ENCODE measurements at regions not wholly inside any gene's neighbourhood (a gene's known extent, or its start where the extent isn't known, plus 50 kb on each side); places are given as distances from the start of the nearest gene placed in this dataset.

DNA sequence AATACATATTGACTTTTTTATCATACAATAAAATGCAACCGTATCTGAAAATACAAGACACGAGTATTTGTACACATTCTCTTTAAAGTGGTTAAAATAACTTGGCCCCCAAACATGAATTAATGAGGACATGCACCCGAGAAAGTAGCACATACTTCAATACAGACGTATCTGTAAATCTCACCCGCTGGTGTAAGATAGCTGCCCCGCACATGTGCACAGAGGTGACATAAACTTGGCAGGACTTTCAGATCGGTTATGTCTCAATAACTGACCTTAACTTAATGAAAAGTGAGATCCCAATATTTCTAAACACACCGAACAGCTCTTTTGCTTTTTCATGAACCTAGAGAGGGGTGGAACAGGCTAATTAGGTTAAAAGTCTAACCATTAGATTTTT is 91.5 kb upstream of the RPS6KA2 start:
- ATAC-seq, result no peak
- TF ChIP-seq, protein P1, sequence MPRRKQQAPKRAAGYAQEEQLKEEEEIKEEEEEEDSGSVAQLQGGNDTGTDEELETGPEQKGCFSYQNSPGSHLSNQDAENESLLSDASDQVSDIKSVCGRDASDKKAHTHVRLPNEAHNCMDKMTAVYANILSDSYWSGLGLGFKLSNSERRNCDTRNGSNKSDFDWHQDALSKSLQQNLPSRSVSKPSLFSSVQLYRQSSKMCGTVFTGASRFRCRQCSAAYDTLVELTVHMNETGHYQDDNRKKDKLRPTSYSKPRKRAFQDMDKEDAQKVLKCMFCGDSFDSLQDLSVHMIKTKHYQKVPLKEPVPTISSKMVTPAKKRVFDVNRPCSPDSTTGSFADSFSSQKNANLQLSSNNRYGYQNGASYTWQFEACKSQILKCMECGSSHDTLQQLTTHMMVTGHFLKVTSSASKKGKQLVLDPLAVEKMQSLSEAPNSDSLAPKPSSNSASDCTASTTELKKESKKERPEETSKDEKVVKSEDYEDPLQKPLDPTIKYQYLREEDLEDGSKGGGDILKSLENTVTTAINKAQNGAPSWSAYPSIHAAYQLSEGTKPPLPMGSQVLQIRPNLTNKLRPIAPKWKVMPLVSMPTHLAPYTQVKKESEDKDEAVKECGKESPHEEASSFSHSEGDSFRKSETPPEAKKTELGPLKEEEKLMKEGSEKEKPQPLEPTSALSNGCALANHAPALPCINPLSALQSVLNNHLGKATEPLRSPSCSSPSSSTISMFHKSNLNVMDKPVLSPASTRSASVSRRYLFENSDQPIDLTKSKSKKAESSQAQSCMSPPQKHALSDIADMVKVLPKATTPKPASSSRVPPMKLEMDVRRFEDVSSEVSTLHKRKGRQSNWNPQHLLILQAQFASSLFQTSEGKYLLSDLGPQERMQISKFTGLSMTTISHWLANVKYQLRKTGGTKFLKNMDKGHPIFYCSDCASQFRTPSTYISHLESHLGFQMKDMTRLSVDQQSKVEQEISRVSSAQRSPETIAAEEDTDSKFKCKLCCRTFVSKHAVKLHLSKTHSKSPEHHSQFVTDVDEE (CRISPR knock-in tag; IDR thresholded peaks at IDR 0.05), result no peak
- TF ChIP-seq ISL1 (CRISPR knock-in tag; IDR thresholded peaks at IDR 0.05), result no peak
- no peak for TF ChIP-seq CSDC2 (CRISPR knock-in tag; IDR thresholded peaks at IDR 0.05)
- TF ChIP-seq RARB (CRISPR knock-in tag; IDR thresholded peaks at IDR 0.05), result no peak
- TF ChIP-seq ARNTL (CRISPR knock-in tag; IDR thresholded peaks at IDR 0.05; ENCODE audit: borderline replicate concordance, low read depth), result no peak

DNA sequence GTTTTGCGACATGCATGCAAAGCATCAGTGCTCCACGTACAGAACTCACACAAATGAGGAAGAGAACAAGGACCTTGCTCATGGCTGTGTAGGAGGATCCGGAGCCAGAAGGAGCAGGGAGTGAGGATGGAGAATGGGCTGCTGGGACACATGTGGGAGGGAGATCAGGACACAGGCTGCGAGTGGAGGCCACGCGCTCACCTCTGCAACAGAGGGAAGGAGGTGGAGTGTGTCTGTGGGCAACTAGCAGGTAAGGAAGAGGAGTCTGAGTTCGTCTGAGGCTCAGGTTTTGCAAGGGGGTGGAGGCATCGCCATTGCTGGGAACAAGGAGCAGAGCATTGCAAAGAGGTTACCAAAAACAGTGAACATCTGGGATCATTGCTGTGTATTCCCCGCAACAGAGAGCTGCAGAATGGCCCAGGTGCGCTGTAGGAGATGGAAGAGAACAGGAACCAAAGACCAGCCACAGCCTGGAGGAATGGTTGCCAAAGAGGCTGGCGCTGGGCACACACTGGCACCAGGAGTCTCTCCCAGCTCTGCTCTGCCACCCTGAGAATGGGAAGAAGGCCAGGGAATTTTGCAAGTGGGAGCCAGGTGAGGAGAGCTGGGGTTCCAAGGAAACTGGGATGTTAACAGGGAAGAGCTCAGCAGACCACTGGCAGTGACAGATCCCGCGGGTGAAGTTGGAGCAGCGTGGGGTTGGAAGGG is 90.0 kb upstream of the RPS6KA2 start:
- TF ChIP-seq CSDC2 (CRISPR knock-in tag; IDR thresholded peaks at IDR 0.05), result no peak
- TF ChIP-seq, protein P2, sequence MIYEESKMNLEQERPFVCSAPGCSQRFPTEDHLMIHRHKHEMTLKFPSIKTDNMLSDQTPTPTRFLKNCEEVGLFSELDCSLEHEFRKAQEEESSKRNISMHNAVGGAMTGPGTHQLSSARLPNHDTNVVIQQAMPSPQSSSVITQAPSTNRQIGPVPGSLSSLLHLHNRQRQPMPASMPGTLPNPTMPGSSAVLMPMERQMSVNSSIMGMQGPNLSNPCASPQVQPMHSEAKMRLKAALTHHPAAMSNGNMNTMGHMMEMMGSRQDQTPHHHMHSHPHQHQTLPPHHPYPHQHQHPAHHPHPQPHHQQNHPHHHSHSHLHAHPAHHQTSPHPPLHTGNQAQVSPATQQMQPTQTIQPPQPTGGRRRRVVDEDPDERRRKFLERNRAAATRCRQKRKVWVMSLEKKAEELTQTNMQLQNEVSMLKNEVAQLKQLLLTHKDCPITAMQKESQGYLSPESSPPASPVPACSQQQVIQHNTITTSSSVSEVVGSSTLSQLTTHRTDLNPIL (CRISPR knock-in tag; IDR thresholded peaks at IDR 0.05; ENCODE audit: low read depth), result no peak
- TF ChIP-seq TOX (CRISPR knock-in tag; IDR thresholded peaks at IDR 0.05; ENCODE audit: borderline replicate concordance), result no peak
- no peak for TF ChIP-seq SNAI2 (CRISPR knock-in tag; IDR thresholded peaks at IDR 0.05)
- TF ChIP-seq, protein P3, sequence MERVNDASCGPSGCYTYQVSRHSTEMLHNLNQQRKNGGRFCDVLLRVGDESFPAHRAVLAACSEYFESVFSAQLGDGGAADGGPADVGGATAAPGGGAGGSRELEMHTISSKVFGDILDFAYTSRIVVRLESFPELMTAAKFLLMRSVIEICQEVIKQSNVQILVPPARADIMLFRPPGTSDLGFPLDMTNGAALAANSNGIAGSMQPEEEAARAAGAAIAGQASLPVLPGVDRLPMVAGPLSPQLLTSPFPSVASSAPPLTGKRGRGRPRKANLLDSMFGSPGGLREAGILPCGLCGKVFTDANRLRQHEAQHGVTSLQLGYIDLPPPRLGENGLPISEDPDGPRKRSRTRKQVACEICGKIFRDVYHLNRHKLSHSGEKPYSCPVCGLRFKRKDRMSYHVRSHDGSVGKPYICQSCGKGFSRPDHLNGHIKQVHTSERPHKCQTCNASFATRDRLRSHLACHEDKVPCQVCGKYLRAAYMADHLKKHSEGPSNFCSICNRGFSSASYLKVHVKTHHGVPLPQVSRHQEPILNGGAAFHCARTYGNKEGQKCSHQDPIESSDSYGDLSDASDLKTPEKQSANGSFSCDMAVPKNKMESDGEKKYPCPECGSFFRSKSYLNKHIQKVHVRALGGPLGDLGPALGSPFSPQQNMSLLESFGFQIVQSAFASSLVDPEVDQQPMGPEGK (CRISPR knock-in tag; IDR thresholded peaks at IDR 0.05; ENCODE audit: borderline replicate concordance), result no peak
- TF ChIP-seq TCF4 (CRISPR knock-in tag; IDR thresholded peaks at IDR 0.05; ENCODE audit: borderline replicate concordance), result no peak
- no peak for TF ChIP-seq ZFP3 (CRISPR knock-in tag; IDR thresholded peaks at IDR 0.05)
- TF ChIP-seq, protein P4, sequence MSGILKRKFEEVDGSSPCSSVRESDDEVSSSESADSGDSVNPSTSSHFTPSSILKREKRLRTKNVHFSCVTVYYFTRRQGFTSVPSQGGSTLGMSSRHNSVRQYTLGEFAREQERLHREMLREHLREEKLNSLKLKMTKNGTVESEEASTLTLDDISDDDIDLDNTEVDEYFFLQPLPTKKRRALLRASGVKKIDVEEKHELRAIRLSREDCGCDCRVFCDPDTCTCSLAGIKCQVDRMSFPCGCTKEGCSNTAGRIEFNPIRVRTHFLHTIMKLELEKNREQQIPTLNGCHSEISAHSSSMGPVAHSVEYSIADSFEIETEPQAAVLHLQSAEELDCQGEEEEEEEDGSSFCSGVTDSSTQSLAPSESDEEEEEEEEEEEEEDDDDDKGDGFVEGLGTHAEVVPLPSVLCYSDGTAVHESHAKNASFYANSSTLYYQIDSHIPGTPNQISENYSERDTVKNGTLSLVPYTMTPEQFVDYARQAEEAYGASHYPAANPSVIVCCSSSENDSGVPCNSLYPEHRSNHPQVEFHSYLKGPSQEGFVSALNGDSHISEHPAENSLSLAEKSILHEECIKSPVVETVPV (CRISPR knock-in tag; IDR thresholded peaks at IDR 0.05), result no peak
- no peak for TF ChIP-seq OSR1 (CRISPR knock-in tag; IDR thresholded peaks at IDR 0.05)
- no peak for TF ChIP-seq ZFP30 (CRISPR knock-in tag; IDR thresholded peaks at IDR 0.05)
- TF ChIP-seq GLIS3 (CRISPR knock-in tag; IDR thresholded peaks at IDR 0.05), result no peak
- TF ChIP-seq ARNTL (CRISPR knock-in tag; IDR thresholded peaks at IDR 0.05; ENCODE audit: borderline replicate concordance, low read depth), result no peak

GRCh38 chr6:166715992-166716391 is 88.9 kb upstream of the RPS6KA2 start:
- no peak for ATAC-seq
- no peak for TF ChIP-seq GLIS3 (CRISPR knock-in tag; IDR thresholded peaks at IDR 0.05)
- no peak for TF ChIP-seq ZNF8 (CRISPR knock-in tag; IDR thresholded peaks at IDR 0.05)
- TF ChIP-seq ZC3H10 (CRISPR knock-in tag; IDR thresholded peaks at IDR 0.05), result no peak
- no peak for TF ChIP-seq TOX (CRISPR knock-in tag; IDR thresholded peaks at IDR 0.05; ENCODE audit: borderline replicate concordance)
- TF ChIP-seq, protein P1 (CRISPR knock-in tag; IDR thresholded peaks at IDR 0.05), result no peak
- TF ChIP-seq, protein P2 (CRISPR knock-in tag; IDR thresholded peaks at IDR 0.05; ENCODE audit: low read depth), result no peak
- no peak for TF ChIP-seq OSR1 (CRISPR knock-in tag; IDR thresholded peaks at IDR 0.05)
- TF ChIP-seq CSDC2 (CRISPR knock-in tag; IDR thresholded peaks at IDR 0.05), result no peak

More for the DNA sequence above, 90.0 kb upstream of the RPS6KA2 start:
- ATAC-seq, result no peak

Data from SK-N-SH treated with all-trans-retinoic acid at 6 μM for 48 hours (cell line).